Loucy (cell line): ENCODE measurements at regions not wholly inside any gene's neighbourhood (a gene's known extent, or its start where the extent isn't known, plus 50 kb on each side); places are given as distances from the start of the nearest gene placed in this dataset.

Experiments
- H2AFZ ChIP-seq: fragments of 200-600 bp; sonication (generic); 2 replicates; pipeline ENCODE4 v1.6.0; 2016; ENCODE audit warnings: antibody characterized with exemption, mild to moderate bottlenecking, low read length, moderate library complexity
- H3F3A ChIP-seq: fragments of 200-600 bp; 2 replicates; pipeline ENCODE4 v1.6.0; 2016; ENCODE audit warnings: antibody characterized with exemption, low read depth, mild to moderate bottlenecking
- H3K27me3 ChIP-seq: fragments of 200-600 bp; sonication (generic); 2 replicates; pipeline ENCODE4 v1.6.1; 2014; ENCODE audit warnings: low read length, mild to moderate bottlenecking; ENCODE audit not compliant: insufficient read depth, poor library complexity, severe bottlenecking
- H3K36me3 ChIP-seq: fragments of 200-600 bp; sonication (generic); 2 replicates; pipeline ENCODE4 v1.6.1; 2016; ENCODE audit warnings: low read length; ENCODE audit not compliant: insufficient read depth
- H3K4me1 ChIP-seq: fragments of 200-600 bp; sonication (generic); 2 replicates; pipeline ENCODE4 v1.5.1; 2014; ENCODE audit warnings: low read length, mild to moderate bottlenecking; ENCODE audit not compliant: insufficient read depth, poor library complexity, severe bottlenecking
- H3K4me2 ChIP-seq: fragments of 200-600 bp; sonication (generic); 2 replicates; pipeline ENCODE4 v1.6.0; 2014; ENCODE audit warnings: antibody characterized with exemption, low read length, low read depth, mild to moderate bottlenecking; ENCODE audit not compliant: poor library complexity, severe bottlenecking
- H3K4me3 ChIP-seq: fragments of 200-600 bp; sonication (generic); 2 replicates; pipeline ENCODE4 v1.5.1; 2014; ENCODE audit warnings: low read length, mild to moderate bottlenecking, mixed read lengths; ENCODE audit not compliant: poor library complexity, severe bottlenecking
- H3K79me2 ChIP-seq: fragments of 200-600 bp; sonication (generic); 2 replicates; pipeline ENCODE4 v1.6.1; 2014; ENCODE audit warnings: low read length; ENCODE audit not compliant: insufficient read depth
- H3K9ac ChIP-seq: fragments of 200-600 bp; sonication (generic); 2 replicates; pipeline ENCODE4 v1.6.0; 2014; ENCODE audit warnings: mild to moderate bottlenecking, low read depth, low read length, moderate library complexity; ENCODE audit not compliant: poor library complexity, severe bottlenecking
- H3K9me2 ChIP-seq: fragments of 200-600 bp; sonication (generic); replicated peaks from 2 replicates; pipeline ENCODE4 v1.6.1; 2016; ENCODE audit warnings: low read depth, low read length, mixed read lengths
- H3K9me3 ChIP-seq: fragments of 200-600 bp; sonication (generic); 2 replicates; pipeline ENCODE4 v1.6.1; 2014; ENCODE audit warnings: mild to moderate bottlenecking, antibody characterized with exemption, low read length, low read depth; ENCODE audit not compliant: insufficient read depth
- H4K20me1 ChIP-seq: fragments of 200-600 bp; sonication (generic); 2 replicates; pipeline ENCODE4 v1.6.0; 2014; ENCODE audit warnings: antibody characterized with exemption, low read length, mild to moderate bottlenecking; ENCODE audit not compliant: insufficient read depth, poor library complexity, severe bottlenecking
- CTCF ChIP-seq: fragments of 200-600 bp; sonication (generic); conservative IDR thresholded peaks from 2 replicates; pipeline ENCODE4 v1.5.1; 2014; ENCODE audit warnings: mild to moderate bottlenecking, antibody characterized with exemption, low read length
- EZH2phosphoT487 ChIP-seq: fragments of 200-600 bp; IDR thresholded peaks from 2 replicates; pipeline ENCODE4 v1.6.1; 2018; ENCODE audit warnings: antibody characterized with exemption, mild to moderate bottlenecking, moderate library complexity, borderline replicate concordance

- Histone ChIP-seq H4K20me1 (no peaks in the 10 kb centered on the region), H3K27me3 (no peaks in the 10 kb centered on the region), H3K9ac (no peak overlapping the region), H3F3A (no peaks in the 10 kb centered on the region), H3K4me2 (no peak overlapping the region), H3K9me3 (no peaks in the 10 kb centered on the region), H3K79me2 (no peaks in the 10 kb centered on the region), H3K36me3 (no peaks in the 10 kb centered on the region), H3K4me3 (no peak overlapping the region), H3K9me2 (no peaks in the 10 kb centered on the region), H3K4me1 (no peaks in the 10 kb centered on the region), H2AFZ (no peak overlapping the region)
- TF ChIP-seq CTCF (no peak), EZH2phosphoT487 (no peak)
Observed at GRCh38 chr4:14888790-14889572, 113.3 kb upstream of the CPEB2 start.

GRCh38 chr4:14892563-14892962, 109.7 kb upstream of the CPEB2 start:
- H3K4me2 ChIP-seq, result no peak overlapping the region

GRCh38 chr4:14893713-14894112, 108.6 kb upstream of the CPEB2 start:
- Histone ChIP-seq H3K9me2 (no peaks in the 10 kb centered on the region), H3K27me3 (no peaks in the 10 kb centered on the region), H3K4me1 (no peaks in the 10 kb centered on the region), H4K20me1 (no peaks in the 10 kb centered on the region), H3K36me3 (no peaks in the 10 kb centered on the region), H3K4me3 (no peak overlapping the region), H3K9me3 (no peaks in the 10 kb centered on the region), H3K9ac (no peak overlapping the region), H3K4me2 (no peak overlapping the region), H2AFZ (no peak overlapping the region), H3F3A (no peaks in the 10 kb centered on the region), H3K79me2 (no peaks in the 10 kb centered on the region)
- TF ChIP-seq EZH2phosphoT487, result no peak
- TF ChIP-seq CTCF, result no peak

More at GRCh38 chr4:14892563-14892962, 109.7 kb upstream of the CPEB2 start:
- Histone ChIP-seq H3K9ac (no peak overlapping the region), H2AFZ (no peak overlapping the region), H3F3A (no peaks in the 10 kb centered on the region), H3K9me3 (no peaks in the 10 kb centered on the region), H3K4me3 (no peak overlapping the region), H3K9me2 (no peaks in the 10 kb centered on the region), H3K4me1 (no peaks in the 10 kb centered on the region), H3K79me2 (no peaks in the 10 kb centered on the region), H3K27me3 (no peaks in the 10 kb centered on the region), H4K20me1 (no peaks in the 10 kb centered on the region), H3K36me3 (no peaks in the 10 kb centered on the region)
- no peak for TF ChIP-seq CTCF
- no peak for TF ChIP-seq EZH2phosphoT487
